ENCODE measurements at regions not wholly inside any gene's neighbourhood (a gene's known extent, or its start where the extent isn't known, plus 50 kb on each side); places are given as distances from the start of the nearest gene placed in this dataset.

DNA sequence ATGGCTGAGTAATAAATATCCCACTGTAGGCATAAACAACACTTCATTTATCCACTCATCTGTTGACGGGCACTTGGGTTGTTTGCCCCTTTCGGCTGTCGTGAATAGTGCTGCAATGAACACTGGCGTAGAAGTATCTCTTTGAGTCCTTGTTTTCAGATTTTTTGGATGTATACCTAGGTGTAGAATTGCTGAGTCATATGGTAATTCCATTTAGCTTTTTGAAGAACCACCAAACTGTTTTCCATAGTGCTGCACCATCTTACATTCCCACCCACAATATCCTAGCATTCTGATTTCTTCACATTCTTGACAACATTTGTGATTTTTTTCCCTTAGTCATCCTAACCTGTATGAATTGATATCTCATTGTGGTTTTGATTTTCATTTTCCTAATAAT is 109.0 kb downstream of the NXNL2 start:
- DNase-seq (ENCODE audit: low read depth) = no peak
- H3K4me3 ChIP-seq (ENCODE audit: low read depth, low read length) = no peak overlapping the region
- H3K36me3 ChIP-seq (ENCODE audit: control insufficient read depth, insufficient read depth, low read length) = no peaks in the 10 kb centered on the region
- CTCF ChIA-PET = interaction anchor here (1.4 kb wide), 1 partner anchor 8 kb away, joined by 3 read pairs; no protein-coding TSS in a partner anchor
- POLR2A ChIA-PET = no interaction called here
- no peaks in the 10 kb centered on the region; the same call in none of the 2 replicates for H3K27me3 ChIP-seq (ENCODE audit: control insufficient read depth, insufficient read depth, low read length)
- TF ChIP-seq, protein P1, sequence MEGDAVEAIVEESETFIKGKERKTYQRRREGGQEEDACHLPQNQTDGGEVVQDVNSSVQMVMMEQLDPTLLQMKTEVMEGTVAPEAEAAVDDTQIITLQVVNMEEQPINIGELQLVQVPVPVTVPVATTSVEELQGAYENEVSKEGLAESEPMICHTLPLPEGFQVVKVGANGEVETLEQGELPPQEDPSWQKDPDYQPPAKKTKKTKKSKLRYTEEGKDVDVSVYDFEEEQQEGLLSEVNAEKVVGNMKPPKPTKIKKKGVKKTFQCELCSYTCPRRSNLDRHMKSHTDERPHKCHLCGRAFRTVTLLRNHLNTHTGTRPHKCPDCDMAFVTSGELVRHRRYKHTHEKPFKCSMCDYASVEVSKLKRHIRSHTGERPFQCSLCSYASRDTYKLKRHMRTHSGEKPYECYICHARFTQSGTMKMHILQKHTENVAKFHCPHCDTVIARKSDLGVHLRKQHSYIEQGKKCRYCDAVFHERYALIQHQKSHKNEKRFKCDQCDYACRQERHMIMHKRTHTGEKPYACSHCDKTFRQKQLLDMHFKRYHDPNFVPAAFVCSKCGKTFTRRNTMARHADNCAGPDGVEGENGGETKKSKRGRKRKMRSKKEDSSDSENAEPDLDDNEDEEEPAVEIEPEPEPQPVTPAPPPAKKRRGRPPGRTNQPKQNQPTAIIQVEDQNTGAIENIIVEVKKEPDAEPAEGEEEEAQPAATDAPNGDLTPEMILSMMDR (IDR thresholded peaks at IDR 0.05; ENCODE audit: insufficient read depth, low read depth, low read length) = no peak

DNA sequence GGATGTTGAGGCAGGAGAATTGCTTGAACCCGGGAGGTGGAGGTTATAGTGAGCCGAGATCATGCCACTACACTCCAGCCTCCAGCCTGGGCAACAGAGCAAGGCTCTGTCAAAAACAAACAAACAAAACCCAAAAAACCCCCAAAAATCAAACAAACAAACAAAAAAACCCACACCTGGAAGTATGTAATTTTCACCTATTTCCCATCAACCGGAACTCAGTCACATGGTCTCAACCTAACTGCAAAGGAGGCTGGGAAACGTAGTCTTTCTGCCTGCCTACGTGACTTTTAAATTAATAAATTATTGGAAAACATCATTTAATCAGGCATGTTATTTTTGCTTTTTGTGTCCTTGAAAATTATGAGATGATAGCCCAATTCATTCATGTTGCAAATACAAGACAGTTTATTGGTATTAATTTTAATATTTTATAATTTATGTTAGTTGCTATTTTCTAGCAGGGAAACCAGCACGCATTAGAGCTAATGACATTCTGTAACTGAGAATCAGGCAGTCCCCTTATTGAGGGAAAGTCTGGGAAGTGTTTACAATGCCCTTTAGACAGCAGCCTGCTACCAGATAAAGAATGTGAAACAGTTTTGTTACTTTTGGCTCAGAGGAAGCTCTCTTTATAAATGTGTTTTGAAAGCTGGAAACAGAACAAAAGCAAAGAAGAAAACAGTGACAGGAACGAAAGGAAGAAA is 110.3 kb downstream of the NXNL2 start:
- H3K27me3 ChIP-seq (ENCODE audit: control insufficient read depth, insufficient read depth, low read length) = no peaks in the 10 kb centered on the region
- peak overlapping the region; percentile 21 for H3K4me3 ChIP-seq (ENCODE audit: low read depth, low read length)
- POLR2A ChIA-PET = interaction anchor here (0.6 kb wide), 1 partner anchor 270 kb away, joined by 4 read pairs; no protein-coding TSS in a partner anchor
- no peaks in the 10 kb centered on the region for H3K36me3 ChIP-seq (ENCODE audit: control insufficient read depth, insufficient read depth, low read length)
- DNase-seq (ENCODE audit: low read depth) = no peak
- CTCF ChIA-PET = interaction anchor here (0.6 kb wide), 1 partner anchor 313 kb away, joined by 3 read pairs; no protein-coding TSS in a partner anchor
- TF ChIP-seq, protein P1 (IDR thresholded peaks at IDR 0.05; ENCODE audit: insufficient read depth, low read depth, low read length) = no peak

DNA sequence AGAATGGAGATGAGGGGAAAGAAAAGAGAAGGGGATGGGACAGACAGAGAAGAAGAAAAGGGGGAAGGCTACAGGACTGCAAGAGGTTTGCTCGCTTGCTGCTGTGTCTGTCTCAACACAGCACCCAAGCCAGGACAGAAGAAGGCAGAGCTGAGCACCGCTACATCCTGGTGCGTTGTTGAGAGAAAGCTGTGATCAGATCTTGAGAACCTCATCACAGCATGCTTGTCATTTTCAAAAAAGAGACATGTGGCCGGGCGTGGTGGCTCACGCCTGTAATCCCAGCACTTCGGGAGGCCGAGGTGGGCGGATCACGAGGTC is 110.9 kb downstream of the NXNL2 start:
- no peak for DNase-seq (ENCODE audit: low read depth)
- ChIA-PET POLR2A (no interaction called here), CTCF (interaction anchor here (0.6 kb wide), 1 partner anchor 312 kb away, joined by 3 read pairs; no protein-coding TSS in a partner anchor)
- Histone ChIP-seq H3K4me3 (ENCODE audit: low read depth, low read length) (peak overlapping the region; percentile 21), H3K27me3 (ENCODE audit: control insufficient read depth, insufficient read depth, low read length) (no peaks in the 10 kb centered on the region), H3K36me3 (ENCODE audit: control insufficient read depth, insufficient read depth, low read length) (no peaks in the 10 kb centered on the region)
- TF ChIP-seq, protein P1 (IDR thresholded peaks at IDR 0.05; ENCODE audit: insufficient read depth, low read depth, low read length) = 0 out of 2 replicates have a peak, but pooled peaks have one; percentile 4

DNA sequence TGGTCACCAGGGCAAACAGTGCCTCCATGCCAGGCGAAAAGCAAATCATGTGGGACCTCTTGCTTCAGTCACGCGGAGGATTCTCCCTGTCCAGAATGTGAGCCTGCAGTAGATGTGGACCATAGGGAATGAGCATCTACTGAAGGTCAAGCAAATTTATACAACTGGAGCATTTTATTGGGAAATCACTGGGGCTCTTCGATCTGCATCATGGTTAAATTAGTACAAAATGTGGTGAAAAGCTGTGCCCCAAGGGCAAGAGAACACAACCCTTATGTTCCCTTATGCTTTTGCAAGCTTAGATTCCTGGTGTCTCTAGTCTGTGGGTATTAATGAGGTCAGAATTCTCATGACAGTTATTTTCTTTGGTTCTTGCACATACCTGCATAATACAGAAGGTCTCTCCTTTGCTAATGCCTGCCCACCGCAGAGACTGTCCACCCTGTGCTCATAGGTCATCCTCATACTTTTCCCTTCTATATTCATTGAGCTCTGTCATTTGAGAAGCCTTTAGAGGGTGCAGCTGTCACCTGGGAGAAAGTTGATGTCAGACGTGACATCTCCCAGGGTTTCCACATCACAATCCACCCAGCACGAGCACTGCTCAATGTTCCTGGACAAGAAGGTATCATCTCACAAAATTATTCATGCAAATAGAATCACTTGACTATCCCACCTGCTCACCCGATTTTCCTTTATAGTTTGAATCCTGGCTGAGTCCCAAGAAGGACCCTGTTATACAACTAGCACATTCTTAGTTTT is 111.7 kb downstream of the NXNL2 start:
- Histone ChIP-seq H3K4me3 (ENCODE audit: low read depth, low read length) (no peak overlapping the region), H3K36me3 (ENCODE audit: control insufficient read depth, insufficient read depth, low read length) (no peaks in the 10 kb centered on the region), H3K27me3 (ENCODE audit: control insufficient read depth, insufficient read depth, low read length) (no peaks in the 10 kb centered on the region)
- POLR2A ChIA-PET = no interaction called here
- peak; percentile 20 for DNase-seq (ENCODE audit: low read depth)
- TF ChIP-seq, protein P1 (IDR thresholded peaks at IDR 0.05; ENCODE audit: insufficient read depth, low read depth, low read length) = no peak
- CTCF ChIA-PET = no interaction called here

All from BJ (cell line).